ENCODE measurements at regions not wholly inside any gene's neighbourhood (a gene's known extent, or its start where the extent isn't known, plus 50 kb on each side); places are given as distances from the start of the nearest gene placed in this dataset.

GRCh38 chr2:7440977-7441376 lies 523.8 kb downstream of the RNF144A start:
- TF ChIP-seq CTCF (IDR thresholded peaks at IDR 0.05) (no peak), EP300 (IDR thresholded peaks at IDR 0.05; ENCODE audit: low read depth) (no peak), POLR2AphosphoS5 (IDR thresholded peaks at IDR 0.05) (no peak), POLR2A (IDR thresholded peaks at IDR 0.05) (no peak)
